ENCODE measurements at regions not wholly inside any gene's neighbourhood (a gene's known extent, or its start where the extent isn't known, plus 50 kb on each side); places are given as distances from the start of the nearest gene placed in this dataset.

GRCh38 chr12:67802731-67803130, 154.2 kb downstream of the DYRK2 start:
- ATAC-seq, result no peak
- no peaks in the 10 kb centered on the region for H3K4me1 ChIP-seq (ENCODE audit: control insufficient read depth, insufficient read depth, low read length)
- ChIA-PET POLR2A (no interaction called here), CTCF (interaction anchor here (0.6 kb wide), 1 partner anchor 140 kb away, joined by 3 read pairs; no protein-coding TSS in a partner anchor)
- BruUV-seq (replicated peaks), result no TSS peak
- in situ Hi-C loops (cut with HindIII; ENCODE audit: low pct_unique_long_range_greater_than_20kb, low sequenced_read_pairs) (no loop called here), intact Hi-C loops (cut with micrococcal nuclease; ENCODE audit: unreplicated experiment) (no loop called here)
- H3K36me3 ChIP-seq (ENCODE audit: control insufficient read depth, insufficient read depth, low read length), result no peaks in the 10 kb centered on the region
- no peaks in the 10 kb centered on the region for H3K9me3 ChIP-seq (ENCODE audit: control insufficient read depth, insufficient read depth, low read depth, low read length)
- no peak overlapping the region for H3K27ac ChIP-seq (ENCODE audit: low read length)
- DNase-seq (ENCODE audit: low read depth, low spot score), result no peak
- H3K4me3 ChIP-seq (ENCODE audit: low read depth in 2 of 2, low read length in 2 of 2), result no peak overlapping the region
- no peak for TF ChIP-seq SIN3A (IDR thresholded peaks at IDR 0.05; ENCODE audit: borderline replicate concordance, insufficient read depth, low read depth, low read length)
- no peak for TF ChIP-seq CTCF (IDR thresholded peaks at IDR 0.05)
- no peak for TF ChIP-seq REST (IDR thresholded peaks at IDR 0.05; ENCODE audit: insufficient read depth in 1 of 2, low read depth in 2 of 2, low read length in 1 of 2)
- no peak for TF ChIP-seq POLR2AphosphoS5 (IDR thresholded peaks at IDR 0.05; ENCODE audit: low read depth, low read length)
- TF ChIP-seq TCF7L2 (IDR thresholded peaks at IDR 0.05; ENCODE audit: low read depth, low read length), result no peak
- H3K27me3 ChIP-seq (ENCODE audit: control insufficient read depth, insufficient read depth, low read length), result peaks cover 9% of the 10 kb centered on the region

GRCh38 chr12:67803278-67803993, 154.9 kb downstream of the DYRK2 start:
- no peak overlapping the region for H3K4me3 ChIP-seq (ENCODE audit: low read depth in 2 of 2, low read length in 2 of 2)
- intact Hi-C loops (cut with micrococcal nuclease; ENCODE audit: unreplicated experiment), result no loop called here
- in situ Hi-C loops (cut with HindIII; ENCODE audit: low pct_unique_long_range_greater_than_20kb, low sequenced_read_pairs), result no loop called here
- POLR2A ChIA-PET, result no interaction called here
- TF ChIP-seq REST (IDR thresholded peaks at IDR 0.05; ENCODE audit: insufficient read depth in 1 of 2, low read depth in 2 of 2, low read length in 1 of 2), result no peak
- no peak for TF ChIP-seq SIN3A (IDR thresholded peaks at IDR 0.05; ENCODE audit: borderline replicate concordance, insufficient read depth, low read depth, low read length)
- TF ChIP-seq CTCF (IDR thresholded peaks at IDR 0.05), result no peak
- TF ChIP-seq POLR2AphosphoS5 (IDR thresholded peaks at IDR 0.05; ENCODE audit: low read depth, low read length), result no peak
- TF ChIP-seq TCF7L2 (IDR thresholded peaks at IDR 0.05; ENCODE audit: low read depth, low read length), result no peak
- no peak for DNase-seq (ENCODE audit: low read depth, low spot score)
- no peak for ATAC-seq
- H3K9me3 ChIP-seq (ENCODE audit: control insufficient read depth, insufficient read depth, low read depth, low read length), result no peaks in the 10 kb centered on the region
- CTCF ChIA-PET, result interaction anchor here (0.6 kb wide), 1 partner anchor 140 kb away, joined by 3 read pairs; no protein-coding TSS in a partner anchor
- H3K27me3 ChIP-seq (ENCODE audit: control insufficient read depth, insufficient read depth, low read length), result peaks cover 9% of the 10 kb centered on the region
- no peak overlapping the region for H3K27ac ChIP-seq (ENCODE audit: low read length)
- no peaks in the 10 kb centered on the region for H3K4me1 ChIP-seq (ENCODE audit: control insufficient read depth, insufficient read depth, low read length)
- H3K36me3 ChIP-seq (ENCODE audit: control insufficient read depth, insufficient read depth, low read length), result no peaks in the 10 kb centered on the region
- no TSS peak for BruUV-seq (replicated peaks)
